ENCODE measurements at regions not wholly inside any gene's neighbourhood (a gene's known extent, or its start where the extent isn't known, plus 50 kb on each side); places are given as distances from the start of the nearest gene placed in this dataset.

DNA sequence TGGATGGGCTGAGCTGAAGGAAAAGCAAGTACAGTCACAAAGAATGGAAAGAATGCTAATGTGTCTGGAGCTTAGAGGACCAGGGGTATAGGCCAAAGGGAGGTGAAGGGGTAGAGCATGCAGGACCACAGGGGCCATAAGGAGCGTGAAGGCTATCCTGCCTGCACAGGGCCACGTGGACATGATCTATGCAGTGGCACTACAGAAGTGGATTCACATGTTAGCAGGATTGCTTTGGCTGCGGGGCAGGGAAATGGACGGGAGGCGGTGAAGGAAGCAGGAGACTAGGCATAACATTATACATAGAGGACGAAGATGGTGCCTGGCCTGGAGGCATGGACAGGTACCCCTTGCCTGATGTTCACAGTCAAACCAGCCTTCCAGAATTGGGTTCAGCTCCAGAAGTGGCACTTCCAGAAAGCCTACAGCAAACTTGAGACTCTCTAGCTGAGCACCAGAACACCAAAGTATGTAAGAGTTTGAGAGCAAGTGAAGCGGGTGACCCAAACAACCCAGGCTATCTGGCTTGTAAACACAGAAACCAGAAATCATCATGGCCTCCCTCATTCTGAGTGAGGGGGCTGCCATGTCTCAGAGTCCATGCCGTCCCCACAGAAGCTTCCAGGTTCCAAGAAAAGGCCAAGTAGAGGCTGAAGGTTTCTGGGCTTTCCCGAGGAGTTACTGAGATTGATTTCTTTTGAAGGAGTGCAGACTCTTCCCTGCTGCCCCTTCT is 135.5 kb upstream of the JUN start:
- TF ChIP-seq, protein P1, sequence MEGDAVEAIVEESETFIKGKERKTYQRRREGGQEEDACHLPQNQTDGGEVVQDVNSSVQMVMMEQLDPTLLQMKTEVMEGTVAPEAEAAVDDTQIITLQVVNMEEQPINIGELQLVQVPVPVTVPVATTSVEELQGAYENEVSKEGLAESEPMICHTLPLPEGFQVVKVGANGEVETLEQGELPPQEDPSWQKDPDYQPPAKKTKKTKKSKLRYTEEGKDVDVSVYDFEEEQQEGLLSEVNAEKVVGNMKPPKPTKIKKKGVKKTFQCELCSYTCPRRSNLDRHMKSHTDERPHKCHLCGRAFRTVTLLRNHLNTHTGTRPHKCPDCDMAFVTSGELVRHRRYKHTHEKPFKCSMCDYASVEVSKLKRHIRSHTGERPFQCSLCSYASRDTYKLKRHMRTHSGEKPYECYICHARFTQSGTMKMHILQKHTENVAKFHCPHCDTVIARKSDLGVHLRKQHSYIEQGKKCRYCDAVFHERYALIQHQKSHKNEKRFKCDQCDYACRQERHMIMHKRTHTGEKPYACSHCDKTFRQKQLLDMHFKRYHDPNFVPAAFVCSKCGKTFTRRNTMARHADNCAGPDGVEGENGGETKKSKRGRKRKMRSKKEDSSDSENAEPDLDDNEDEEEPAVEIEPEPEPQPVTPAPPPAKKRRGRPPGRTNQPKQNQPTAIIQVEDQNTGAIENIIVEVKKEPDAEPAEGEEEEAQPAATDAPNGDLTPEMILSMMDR (IDR thresholded peaks at IDR 0.05; ENCODE audit: extremely low read depth, insufficient read depth, missing control alignments) = no peak
- DNase-seq (ENCODE audit: low spot score) = no peak
- in situ Hi-C loops (cut with MboI; ENCODE audit: low pct_unique_long_range_greater_than_20kb, low sequenced_read_pairs, unreplicated experiment) = no loop called here

DNA sequence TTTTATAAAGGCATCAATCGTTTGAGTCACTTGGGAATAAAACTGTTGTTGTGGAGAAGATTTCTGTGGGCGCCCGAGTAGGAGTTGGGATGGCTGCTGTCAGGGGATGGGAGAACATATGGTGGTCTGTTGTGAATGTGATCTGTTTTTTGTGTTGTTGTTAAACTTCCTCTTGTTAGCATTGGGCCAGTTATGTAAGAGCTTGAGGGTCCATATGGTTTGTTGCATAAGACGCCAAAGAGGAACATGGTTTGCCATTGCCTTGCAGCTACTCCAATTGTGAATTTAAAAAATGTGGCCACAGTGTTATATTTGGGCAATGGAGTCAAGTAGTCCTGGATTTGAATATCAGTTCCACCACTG is 136.1 kb upstream of the JUN start:
- in situ Hi-C loops (cut with MboI; ENCODE audit: low pct_unique_long_range_greater_than_20kb, low sequenced_read_pairs, unreplicated experiment) = no loop called here
- TF ChIP-seq, protein P1 (IDR thresholded peaks at IDR 0.05; ENCODE audit: extremely low read depth, insufficient read depth, missing control alignments) = no peak
- no peak for DNase-seq (ENCODE audit: low spot score)

DNA sequence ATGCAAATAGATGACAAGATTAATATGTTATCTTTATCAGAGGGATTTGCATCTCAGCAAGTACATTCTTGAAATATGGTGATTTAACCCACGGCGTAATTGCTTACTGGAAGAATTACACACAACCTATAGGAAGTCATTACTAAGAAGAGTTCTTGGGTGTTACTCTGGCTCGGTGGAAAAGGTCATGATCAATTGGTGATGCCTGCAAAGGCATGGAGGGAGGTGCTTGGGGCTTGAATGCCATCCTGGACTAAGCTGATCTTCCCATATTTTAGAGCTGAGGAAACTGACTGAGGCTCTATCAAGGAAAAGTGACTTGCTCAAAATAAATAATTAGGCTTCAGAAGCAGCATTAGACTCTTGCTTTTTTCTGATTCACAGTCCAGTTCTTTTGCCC is 137.5 kb upstream of the JUN start:
- TF ChIP-seq, protein P1 (IDR thresholded peaks at IDR 0.05; ENCODE audit: extremely low read depth, insufficient read depth, missing control alignments) = no peak
- no peak for DNase-seq (ENCODE audit: low spot score)
- in situ Hi-C loops (cut with MboI; ENCODE audit: low pct_unique_long_range_greater_than_20kb, low sequenced_read_pairs, unreplicated experiment) = no loop called here

DNA sequence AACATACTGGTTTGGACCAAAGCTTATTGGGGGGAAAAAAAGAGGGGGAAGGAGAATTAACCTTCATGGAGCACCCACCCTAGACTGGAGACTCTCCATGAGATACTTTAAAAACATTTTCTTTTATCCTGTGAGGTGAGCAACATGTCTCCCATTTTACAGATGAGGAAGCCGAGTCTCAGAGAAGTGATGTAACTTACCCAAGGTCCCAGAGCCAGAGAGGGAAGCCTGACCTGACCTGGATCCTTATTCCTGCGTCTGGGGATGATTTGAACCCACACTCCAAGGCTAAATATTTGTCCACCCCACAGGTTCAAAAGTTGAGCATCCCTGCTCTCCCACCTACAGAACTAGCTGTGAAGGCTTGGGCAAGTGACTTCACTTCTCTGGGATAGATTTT is 137.9 kb upstream of the JUN start:
- TF ChIP-seq, protein P1 (IDR thresholded peaks at IDR 0.05; ENCODE audit: extremely low read depth, insufficient read depth, missing control alignments) = no peak
- in situ Hi-C loops (cut with MboI; ENCODE audit: low pct_unique_long_range_greater_than_20kb, low sequenced_read_pairs, unreplicated experiment) = no loop called here
- no peak for DNase-seq (ENCODE audit: low spot score)

DNA sequence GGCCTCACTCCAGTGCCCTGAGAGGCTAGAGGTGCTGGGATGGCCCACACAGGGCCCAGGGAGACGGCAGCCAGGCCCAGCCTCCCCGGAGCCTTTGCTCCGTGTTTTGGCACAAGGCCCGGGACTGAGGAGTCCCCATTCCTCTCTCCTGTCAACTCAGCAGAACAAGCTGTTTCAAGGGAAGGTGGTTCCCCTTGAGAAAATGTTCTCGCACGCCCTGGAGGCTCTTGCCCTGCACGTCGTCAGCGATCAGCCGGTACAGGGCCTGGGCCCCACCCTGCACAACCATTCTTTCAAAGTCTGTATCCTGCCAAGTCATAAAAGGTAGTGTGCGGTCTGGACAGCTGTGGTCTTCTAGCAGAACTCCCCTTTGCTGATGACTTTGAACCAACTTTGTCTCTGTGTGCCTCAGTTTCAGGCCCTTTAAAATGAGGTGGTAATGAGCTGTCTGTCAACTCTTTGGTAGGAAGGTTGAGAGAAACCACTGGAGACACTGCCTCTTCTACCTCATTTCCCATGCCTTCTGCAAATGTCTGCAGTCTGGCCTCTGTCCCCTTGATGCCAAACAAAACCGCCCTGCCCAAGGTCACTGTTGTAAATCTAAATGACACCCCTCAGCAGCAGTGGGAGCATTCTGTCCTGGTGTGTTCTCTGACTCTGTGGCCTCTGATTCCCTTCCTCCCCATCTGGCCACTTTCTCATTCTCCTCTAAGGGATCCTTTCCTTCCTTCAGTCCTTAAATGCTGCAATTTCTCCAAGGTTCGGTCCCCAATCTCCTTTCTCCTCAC is 138.6 kb upstream of the JUN start:
- DNase-seq (ENCODE audit: low spot score) = peak; percentile 70
- TF ChIP-seq, protein P1 (IDR thresholded peaks at IDR 0.05; ENCODE audit: extremely low read depth, insufficient read depth, missing control alignments) = no peak
- in situ Hi-C loops (cut with MboI; ENCODE audit: low pct_unique_long_range_greater_than_20kb, low sequenced_read_pairs, unreplicated experiment) = no loop called here

DNA sequence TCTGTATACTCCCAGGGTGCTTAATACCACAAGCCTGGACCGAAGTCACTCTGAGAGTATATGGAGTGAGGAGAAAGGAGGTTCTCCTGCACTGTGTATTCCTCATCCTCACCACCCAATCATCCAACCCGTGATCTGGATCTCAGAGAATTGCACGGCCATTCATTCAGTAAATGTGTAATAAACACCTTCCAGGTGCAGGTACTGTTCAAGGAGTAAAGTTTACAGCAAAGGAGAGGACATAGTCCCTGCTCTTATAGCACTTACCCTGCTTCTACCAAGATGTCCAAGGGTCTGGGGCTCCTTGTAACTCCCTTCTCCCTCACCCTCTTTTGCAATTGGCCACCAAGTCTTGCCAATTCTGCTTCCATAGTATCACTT is 139.2 kb upstream of the JUN start:
- TF ChIP-seq, protein P1 (IDR thresholded peaks at IDR 0.05; ENCODE audit: extremely low read depth, insufficient read depth, missing control alignments) = no peak
- DNase-seq (ENCODE audit: low spot score) = no peak
- in situ Hi-C loops (cut with MboI; ENCODE audit: low pct_unique_long_range_greater_than_20kb, low sequenced_read_pairs, unreplicated experiment) = no loop called here
